ENCODE measurements at regions not wholly inside any gene's neighbourhood (a gene's known extent, or its start where the extent isn't known, plus 50 kb on each side); places are given as distances from the start of the nearest gene placed in this dataset.
A peak's percentile ranks its signal among the peaks of the same experiment; 100 is the strongest.

DNA sequence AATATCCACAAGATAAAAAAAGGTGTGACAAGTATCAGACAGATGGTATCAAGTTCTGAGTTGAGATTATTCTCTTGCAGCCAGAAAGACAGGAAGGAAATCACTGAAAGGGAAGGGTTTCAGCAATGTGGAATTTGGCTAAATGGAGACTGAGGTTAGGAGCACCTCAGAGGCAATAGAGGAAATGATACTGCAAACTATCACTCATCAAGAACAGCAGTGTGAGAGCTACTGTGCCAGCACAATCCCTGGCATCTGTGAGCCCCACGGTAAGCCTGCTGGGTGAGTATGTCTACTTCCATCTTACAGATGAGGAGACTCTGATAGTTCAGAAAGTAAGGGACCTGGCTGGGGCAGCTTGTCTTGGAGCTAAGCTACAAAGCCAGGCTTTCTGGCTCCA, 162.0 kb downstream of the SALL1 start:
- peak overlapping the region; percentile 13; the same call in 1 of the 2 replicates for H3K27ac ChIP-seq
- TF ChIP-seq, protein P1, sequence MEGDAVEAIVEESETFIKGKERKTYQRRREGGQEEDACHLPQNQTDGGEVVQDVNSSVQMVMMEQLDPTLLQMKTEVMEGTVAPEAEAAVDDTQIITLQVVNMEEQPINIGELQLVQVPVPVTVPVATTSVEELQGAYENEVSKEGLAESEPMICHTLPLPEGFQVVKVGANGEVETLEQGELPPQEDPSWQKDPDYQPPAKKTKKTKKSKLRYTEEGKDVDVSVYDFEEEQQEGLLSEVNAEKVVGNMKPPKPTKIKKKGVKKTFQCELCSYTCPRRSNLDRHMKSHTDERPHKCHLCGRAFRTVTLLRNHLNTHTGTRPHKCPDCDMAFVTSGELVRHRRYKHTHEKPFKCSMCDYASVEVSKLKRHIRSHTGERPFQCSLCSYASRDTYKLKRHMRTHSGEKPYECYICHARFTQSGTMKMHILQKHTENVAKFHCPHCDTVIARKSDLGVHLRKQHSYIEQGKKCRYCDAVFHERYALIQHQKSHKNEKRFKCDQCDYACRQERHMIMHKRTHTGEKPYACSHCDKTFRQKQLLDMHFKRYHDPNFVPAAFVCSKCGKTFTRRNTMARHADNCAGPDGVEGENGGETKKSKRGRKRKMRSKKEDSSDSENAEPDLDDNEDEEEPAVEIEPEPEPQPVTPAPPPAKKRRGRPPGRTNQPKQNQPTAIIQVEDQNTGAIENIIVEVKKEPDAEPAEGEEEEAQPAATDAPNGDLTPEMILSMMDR (conservative IDR thresholded peaks at IDR 0.05): no peak

DNA sequence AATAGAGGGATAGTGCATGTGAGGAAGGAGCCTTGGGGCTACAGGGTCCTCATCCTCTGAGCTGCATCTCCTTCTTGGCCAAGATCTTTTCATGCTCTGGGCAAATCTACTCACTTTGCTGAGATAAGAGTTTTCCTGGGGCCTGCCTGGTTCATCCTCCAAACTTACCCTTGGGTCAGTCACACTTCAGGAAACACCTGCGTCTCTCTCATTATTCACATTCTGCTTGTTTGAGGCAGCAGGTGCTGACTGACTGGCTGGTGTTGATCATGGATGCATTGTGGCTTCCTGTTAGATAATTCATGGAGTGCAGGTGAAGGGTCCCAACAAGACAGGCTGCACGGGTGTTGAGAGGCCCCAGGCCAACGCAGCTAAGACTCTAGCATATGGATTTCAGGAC, 162.6 kb downstream of the SALL1 start:
- TF ChIP-seq, protein P1 (conservative IDR thresholded peaks at IDR 0.05): no peak
- H3K27ac ChIP-seq: peak overlapping the region; percentile 13; the same call in 1 of the 2 replicates

DNA sequence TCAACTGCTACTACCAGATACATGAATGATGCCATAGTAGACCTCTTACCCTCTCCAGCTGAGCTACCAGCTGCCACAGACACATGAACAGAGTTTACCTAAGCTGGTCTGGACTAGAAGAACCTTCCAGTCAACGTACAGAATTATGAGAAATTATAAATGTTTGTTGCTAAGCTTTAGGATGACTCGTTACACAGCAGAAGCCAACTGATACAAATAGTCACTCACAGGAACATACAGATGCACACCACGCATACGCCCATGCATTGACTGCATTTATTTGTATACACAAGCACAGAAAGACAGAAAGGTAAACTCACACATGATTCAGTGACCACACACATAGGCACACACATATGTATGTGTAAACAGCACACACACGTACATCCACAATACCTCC, 164.6 kb downstream of the SALL1 start:
- no peak overlapping the region for H3K27ac ChIP-seq
- TF ChIP-seq, protein P1 (conservative IDR thresholded peaks at IDR 0.05): no peak

DNA sequence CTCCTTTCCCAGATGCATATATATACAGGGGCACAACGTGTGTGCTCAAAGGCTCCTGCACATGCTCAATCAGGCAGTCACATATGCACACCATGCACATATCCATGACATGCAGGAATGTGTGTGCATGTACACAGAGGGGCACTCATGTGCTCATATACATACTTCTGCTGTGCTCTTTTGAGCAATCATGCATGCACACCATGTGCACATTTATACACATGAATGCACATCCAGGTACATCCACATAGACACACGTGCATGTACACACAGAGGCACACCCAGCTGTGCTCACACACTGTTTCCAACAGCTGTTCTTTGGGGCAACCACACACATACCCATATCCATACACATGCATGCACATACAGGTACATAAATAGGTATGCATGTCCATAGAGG, 165.3 kb downstream of the SALL1 start:
- TF ChIP-seq, protein P1 (conservative IDR thresholded peaks at IDR 0.05): no peak
- no peak overlapping the region for H3K27ac ChIP-seq

DNA sequence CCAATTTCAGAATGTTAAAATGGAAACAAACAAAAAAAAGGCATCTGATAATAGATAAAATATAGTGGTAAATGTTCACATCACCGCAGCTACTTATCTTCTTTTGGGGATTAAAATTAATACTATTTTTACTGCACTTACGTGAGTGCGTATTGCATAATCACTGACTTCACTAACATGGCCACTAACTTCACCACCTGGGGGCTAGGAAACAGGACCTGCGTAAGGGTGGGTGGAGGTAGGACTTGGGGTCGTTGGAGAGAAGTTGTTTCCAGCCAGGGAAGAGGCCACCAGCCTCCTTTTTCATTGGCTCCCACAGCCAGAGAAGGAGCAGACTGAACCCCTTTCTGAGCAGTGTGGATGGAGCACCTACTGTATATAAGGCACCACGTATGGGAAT, 166.4 kb downstream of the SALL1 start:
- TF ChIP-seq, protein P1 (conservative IDR thresholded peaks at IDR 0.05): no peak
- no peak overlapping the region for H3K27ac ChIP-seq

DNA sequence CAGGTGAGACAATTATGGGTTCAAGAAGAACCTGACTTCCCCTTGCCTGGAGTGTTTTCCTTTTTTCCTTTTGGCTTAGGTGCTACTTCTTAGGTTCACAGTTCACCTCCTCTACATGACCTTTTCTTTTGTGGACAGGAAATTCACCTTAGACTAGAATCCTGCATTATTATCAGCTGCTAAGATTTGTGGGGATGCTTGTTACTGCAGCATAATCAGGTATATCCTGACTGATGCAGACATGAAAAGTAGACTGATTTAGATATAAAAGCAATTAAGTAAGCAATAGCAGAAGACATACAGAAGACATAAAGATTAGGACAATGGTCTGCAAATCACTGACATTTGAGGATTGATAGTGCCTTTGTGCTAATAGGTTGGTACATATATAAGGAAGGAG, 168.3 kb downstream of the SALL1 start:
- TF ChIP-seq, protein P1 (conservative IDR thresholded peaks at IDR 0.05): no peak
- H3K27ac ChIP-seq: no peak overlapping the region

DNA sequence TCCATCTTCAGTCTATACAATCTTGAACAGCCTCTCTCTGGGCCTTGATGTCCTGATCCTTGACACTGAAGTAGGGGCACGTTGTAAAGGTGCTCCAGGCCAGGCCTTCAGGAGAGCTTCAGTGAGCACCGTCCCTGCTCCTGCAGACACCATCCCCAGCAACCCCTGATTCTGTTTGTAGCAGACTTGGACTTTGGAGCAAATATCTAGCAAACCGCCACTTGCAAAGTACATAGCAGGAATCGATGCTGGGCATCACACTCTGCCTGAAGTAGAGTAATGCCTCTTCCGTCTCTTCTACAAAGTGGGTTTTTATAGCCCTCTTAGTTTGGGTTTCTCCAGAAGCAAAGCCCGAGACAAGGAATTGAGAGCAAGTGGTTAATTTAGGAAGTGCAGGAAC, 169.1 kb downstream of the SALL1 start:
- H3K27ac ChIP-seq: no peak overlapping the region
- TF ChIP-seq, protein P1 (conservative IDR thresholded peaks at IDR 0.05): no peak

DNA sequence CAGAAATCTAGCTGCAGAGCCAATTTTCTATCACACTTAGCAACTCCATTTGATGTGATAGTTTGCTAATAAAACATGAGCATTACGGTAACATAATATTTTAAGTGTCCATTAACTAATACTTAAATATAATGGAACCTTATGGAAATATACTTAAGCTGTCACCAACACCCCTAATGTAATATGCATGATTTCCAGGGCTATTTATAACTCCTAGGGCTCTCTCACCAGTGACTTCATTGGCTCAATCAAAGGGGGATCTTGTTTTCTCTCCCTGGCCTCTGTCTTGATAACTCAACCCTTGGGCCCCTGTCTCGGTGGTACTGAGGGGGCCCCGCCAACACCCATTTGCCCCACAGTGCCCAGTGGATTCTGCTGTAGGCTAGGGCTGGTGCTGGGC, 170.4 kb downstream of the SALL1 start:
- no peak overlapping the region for H3K27ac ChIP-seq
- TF ChIP-seq, protein P1 (conservative IDR thresholded peaks at IDR 0.05): no peak
